ENCODE measurements at regions not wholly inside any gene's neighbourhood (a gene's known extent, or its start where the extent isn't known, plus 50 kb on each side); places are given as distances from the start of the nearest gene placed in this dataset.

DNA sequence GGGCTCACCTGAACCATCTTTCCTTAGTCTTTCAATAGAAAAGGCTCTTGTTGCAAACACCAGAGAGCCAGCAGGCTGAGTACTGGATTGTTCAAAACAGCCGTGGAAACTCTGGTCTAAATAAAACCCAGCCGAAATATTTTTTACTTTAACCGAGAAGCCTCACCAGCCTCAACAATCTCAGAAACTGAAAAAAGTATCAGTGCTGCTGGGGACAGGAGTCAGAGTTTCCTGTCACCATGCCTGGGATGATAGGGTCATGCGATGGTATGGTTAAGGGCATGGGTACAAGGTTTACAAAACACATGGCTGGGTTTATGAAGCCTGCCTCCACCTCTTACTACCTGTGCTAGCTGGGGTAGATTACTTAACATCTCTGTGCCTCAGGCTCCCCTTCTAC lies 55.3 kb upstream of the FZD7 start:
- no peak for DNase-seq (ENCODE audit: low read depth in 2 of 2)
- Histone ChIP-seq H3K27ac (ENCODE audit: insufficient read depth, low read length) (no peak overlapping the region), H3K27me3 (ENCODE audit: control insufficient read depth, insufficient read depth, low read length) (peaks cover 2% of the 10 kb centered on the region), H3K4me1 (ENCODE audit: control insufficient read depth, extremely low read depth, insufficient read depth, low read length) (no peaks in the 10 kb centered on the region), H3K79me2 (ENCODE audit: control insufficient read depth, insufficient read depth, low read length) (no peaks in the 10 kb centered on the region), H3K36me3 (ENCODE audit: control insufficient read depth, insufficient read depth, low read length) (no peaks in the 10 kb centered on the region), H2AFZ (ENCODE audit: low read length) (no peak overlapping the region), H3K9me3 (ENCODE audit: control insufficient read depth, insufficient read depth, low read depth, low read length) (no peaks in the 10 kb centered on the region), H3K4me2 (ENCODE audit: extremely low read depth, insufficient read depth, low read length) (no peak overlapping the region), H3K4me3 (replicated peaks in 1 of 4; ENCODE audit: control extremely low read depth in 1 of 4, insufficient read depth in 1 of 4, low read depth in 3 of 4, low read length in 4 of 4) (no peak overlapping the region), H3K9ac (ENCODE audit: insufficient read depth, low read length) (no peak overlapping the region), H4K20me1 (ENCODE audit: control insufficient read depth, extremely low read depth, insufficient read depth, low read length) (no peaks in the 10 kb centered on the region)
- TF ChIP-seq CTCF (conservative IDR thresholded peaks at IDR 0.05 in 1 of 2, IDR thresholded peaks at IDR 0.05 in 1 of 2; ENCODE audit: low read depth in 1 of 2, low read length in 2 of 2) (no peak), EZH2 (IDR thresholded peaks at IDR 0.05; ENCODE audit: low read length, missing control alignments) (no peak)

GRCh38 chr2:201978986-201979385 lies 54.7 kb upstream of the FZD7 start:
- Histone ChIP-seq H3K4me2 (ENCODE audit: extremely low read depth, insufficient read depth, low read length) (no peak overlapping the region), H3K79me2 (ENCODE audit: control insufficient read depth, insufficient read depth, low read length) (no peaks in the 10 kb centered on the region), H3K9ac (ENCODE audit: insufficient read depth, low read length) (no peak overlapping the region), H4K20me1 (ENCODE audit: control insufficient read depth, extremely low read depth, insufficient read depth, low read length) (no peaks in the 10 kb centered on the region), H3K36me3 (ENCODE audit: control insufficient read depth, insufficient read depth, low read length) (no peaks in the 10 kb centered on the region), H3K4me1 (ENCODE audit: control insufficient read depth, extremely low read depth, insufficient read depth, low read length) (no peaks in the 10 kb centered on the region), H3K27ac (ENCODE audit: insufficient read depth, low read length) (no peak overlapping the region), H2AFZ (ENCODE audit: low read length) (no peak overlapping the region), H3K4me3 (replicated peaks in 1 of 4; ENCODE audit: control extremely low read depth in 1 of 4, insufficient read depth in 1 of 4, low read depth in 3 of 4, low read length in 4 of 4) (no peak overlapping the region), H3K27me3 (ENCODE audit: control insufficient read depth, insufficient read depth, low read length) (peaks cover 2% of the 10 kb centered on the region), H3K9me3 (ENCODE audit: control insufficient read depth, insufficient read depth, low read depth, low read length) (no peaks in the 10 kb centered on the region)
- no peak for DNase-seq (ENCODE audit: low read depth in 2 of 2)
- TF ChIP-seq CTCF (conservative IDR thresholded peaks at IDR 0.05 in 1 of 2, IDR thresholded peaks at IDR 0.05 in 1 of 2; ENCODE audit: low read depth in 1 of 2, low read length in 2 of 2) (no peak), EZH2 (IDR thresholded peaks at IDR 0.05; ENCODE audit: low read length, missing control alignments) (no peak)

GRCh38 chr2:201980389-201980821 lies 53.2 kb upstream of the FZD7 start:
- Histone ChIP-seq H3K27ac (ENCODE audit: insufficient read depth, low read length) (no peak overlapping the region), H3K4me1 (ENCODE audit: control insufficient read depth, extremely low read depth, insufficient read depth, low read length) (no peaks in the 10 kb centered on the region), H3K79me2 (ENCODE audit: control insufficient read depth, insufficient read depth, low read length) (no peaks in the 10 kb centered on the region), H3K4me3 (replicated peaks in 1 of 4; ENCODE audit: control extremely low read depth in 1 of 4, insufficient read depth in 1 of 4, low read depth in 3 of 4, low read length in 4 of 4) (no peak overlapping the region), H3K4me2 (ENCODE audit: extremely low read depth, insufficient read depth, low read length) (no peak overlapping the region), H4K20me1 (ENCODE audit: control insufficient read depth, extremely low read depth, insufficient read depth, low read length) (no peaks in the 10 kb centered on the region), H3K27me3 (ENCODE audit: control insufficient read depth, insufficient read depth, low read length) (peaks cover 2% of the 10 kb centered on the region), H2AFZ (ENCODE audit: low read length) (no peak overlapping the region), H3K9me3 (ENCODE audit: control insufficient read depth, insufficient read depth, low read depth, low read length) (no peaks in the 10 kb centered on the region), H3K36me3 (ENCODE audit: control insufficient read depth, insufficient read depth, low read length) (no peaks in the 10 kb centered on the region), H3K9ac (ENCODE audit: insufficient read depth, low read length) (no peak overlapping the region)
- TF ChIP-seq EZH2 (IDR thresholded peaks at IDR 0.05; ENCODE audit: low read length, missing control alignments) (no peak), CTCF (conservative IDR thresholded peaks at IDR 0.05 in 1 of 2, IDR thresholded peaks at IDR 0.05 in 1 of 2; ENCODE audit: low read depth in 1 of 2, low read length in 2 of 2) (no peak)
- DNase-seq (ENCODE audit: low read depth in 2 of 2): no peak
